ENCODE measurements at regions not wholly inside any gene's neighbourhood (a gene's known extent, or its start where the extent isn't known, plus 50 kb on each side); places are given as distances from the start of the nearest gene placed in this dataset.

- Histone ChIP-seq H3K9ac (ENCODE audit: low read depth, low read length, poor library complexity, severe bottlenecking) (no peak overlapping the region), H3K9me3 (ENCODE audit: insufficient read depth, low read depth, low read length) (no peaks in the 10 kb centered on the region)
These were observed 256.1 kb upstream of the SALL1 start for GRCh38 chr16:51407199-51407598.

GRCh38 chr16:51405361-51405760 is 254.3 kb upstream of the SALL1 start:
- Histone ChIP-seq H4K20me1 (ENCODE audit: insufficient read depth, low read length, poor library complexity, severe bottlenecking) (no peaks in the 10 kb centered on the region), H3K4me3 (ENCODE audit: low read length, poor library complexity, severe bottlenecking) (no peak overlapping the region), H3K4me2 (ENCODE audit: low read depth, low read length, poor library complexity, severe bottlenecking) (no peak overlapping the region), H3K9me3 (ENCODE audit: insufficient read depth, low read depth, low read length) (peaks cover 4% of the 10 kb centered on the region; the same call in 1 of the 2 replicates), H3K79me2 (ENCODE audit: insufficient read depth, low read length) (no peaks in the 10 kb centered on the region), H3K27me3 (ENCODE audit: insufficient read depth, low read length, poor library complexity, severe bottlenecking) (no peaks in the 10 kb centered on the region), H3K9me2 (replicated peaks; ENCODE audit: low read depth, low read length) (no peaks in the 10 kb centered on the region), H2AFZ (ENCODE audit: low read length) (no peak overlapping the region), H3K9ac (ENCODE audit: low read depth, low read length, poor library complexity, severe bottlenecking) (no peak overlapping the region), H3F3A (ENCODE audit: low read depth) (no peaks in the 10 kb centered on the region), H3K4me1 (ENCODE audit: insufficient read depth, low read length, poor library complexity, severe bottlenecking) (no peaks in the 10 kb centered on the region), H3K36me3 (ENCODE audit: insufficient read depth, low read length) (no peaks in the 10 kb centered on the region)
- TF ChIP-seq EZH2phosphoT487 (IDR thresholded peaks at IDR 0.05; ENCODE audit: borderline replicate concordance): no peak
- no peak for TF ChIP-seq CTCF (conservative IDR thresholded peaks at IDR 0.05; ENCODE audit: low read length)

More at GRCh38 chr16:51407199-51407598, 256.1 kb upstream of the SALL1 start:
- Histone ChIP-seq H3F3A (ENCODE audit: low read depth) (no peaks in the 10 kb centered on the region), H3K4me1 (ENCODE audit: insufficient read depth, low read length, poor library complexity, severe bottlenecking) (no peaks in the 10 kb centered on the region), H4K20me1 (ENCODE audit: insufficient read depth, low read length, poor library complexity, severe bottlenecking) (no peaks in the 10 kb centered on the region), H3K36me3 (ENCODE audit: insufficient read depth, low read length) (no peaks in the 10 kb centered on the region), H3K9me2 (replicated peaks; ENCODE audit: low read depth, low read length) (no peaks in the 10 kb centered on the region), H3K79me2 (ENCODE audit: insufficient read depth, low read length) (no peaks in the 10 kb centered on the region), H3K4me3 (ENCODE audit: low read length, poor library complexity, severe bottlenecking) (no peak overlapping the region), H3K4me2 (ENCODE audit: low read depth, low read length, poor library complexity, severe bottlenecking) (no peak overlapping the region), H3K27me3 (ENCODE audit: insufficient read depth, low read length, poor library complexity, severe bottlenecking) (no peaks in the 10 kb centered on the region), H2AFZ (ENCODE audit: low read length) (no peak overlapping the region)
- TF ChIP-seq CTCF (conservative IDR thresholded peaks at IDR 0.05; ENCODE audit: low read length): no peak
- TF ChIP-seq EZH2phosphoT487 (IDR thresholded peaks at IDR 0.05; ENCODE audit: borderline replicate concordance): no peak

GRCh38 chr16:51404386-51404785 is 253.3 kb upstream of the SALL1 start:
- Histone ChIP-seq H2AFZ (ENCODE audit: low read length) (no peak overlapping the region), H3K4me2 (ENCODE audit: low read depth, low read length, poor library complexity, severe bottlenecking) (no peak overlapping the region), H3K27me3 (ENCODE audit: insufficient read depth, low read length, poor library complexity, severe bottlenecking) (no peaks in the 10 kb centered on the region), H3K9me2 (replicated peaks; ENCODE audit: low read depth, low read length) (no peaks in the 10 kb centered on the region), H3F3A (ENCODE audit: low read depth) (no peaks in the 10 kb centered on the region), H3K9ac (ENCODE audit: low read depth, low read length, poor library complexity, severe bottlenecking) (no peak overlapping the region), H3K36me3 (ENCODE audit: insufficient read depth, low read length) (no peaks in the 10 kb centered on the region), H3K9me3 (ENCODE audit: insufficient read depth, low read depth, low read length) (peaks cover 4% of the 10 kb centered on the region; the same call in 1 of the 2 replicates), H4K20me1 (ENCODE audit: insufficient read depth, low read length, poor library complexity, severe bottlenecking) (no peaks in the 10 kb centered on the region), H3K4me1 (ENCODE audit: insufficient read depth, low read length, poor library complexity, severe bottlenecking) (no peaks in the 10 kb centered on the region), H3K4me3 (ENCODE audit: low read length, poor library complexity, severe bottlenecking) (no peak overlapping the region), H3K79me2 (ENCODE audit: insufficient read depth, low read length) (no peaks in the 10 kb centered on the region)
- TF ChIP-seq EZH2phosphoT487 (IDR thresholded peaks at IDR 0.05; ENCODE audit: borderline replicate concordance) (no peak), CTCF (conservative IDR thresholded peaks at IDR 0.05; ENCODE audit: low read length) (no peak)
